ENCODE measurements at regions not wholly inside any gene's neighbourhood (a gene's known extent, or its start where the extent isn't known, plus 50 kb on each side); places are given as distances from the start of the nearest gene placed in this dataset.
"Not testable (repeated sequence)": the region's sequence is repeated elsewhere in the genome, so short reads cannot be mapped to it uniquely, and the experiment has no call there.

GRCh38 chr2:2777876-2778275, 446.8 kb upstream of the MYT1L start:
- no peaks in the 10 kb centered on the region for H3K4me1 ChIP-seq (ENCODE audit: insufficient read depth, insufficient read length)
- H3K9ac ChIP-seq (ENCODE audit: insufficient read length, low read depth) = no peak overlapping the region
- no peaks in the 10 kb centered on the region for H3K36me3 ChIP-seq (ENCODE audit: insufficient read depth, insufficient read length, low read length)
- TF ChIP-seq YY1 (IDR thresholded peaks at IDR 0.05; ENCODE audit: insufficient read depth, insufficient read length) (no peak), ZNF274 (IDR thresholded peaks at IDR 0.05; ENCODE audit: low read depth, low read length) (no peak), SUZ12 (IDR thresholded peaks at IDR 0.05; ENCODE audit: extremely low read depth, insufficient read depth, insufficient read length) (no peak)
- H3K4me3 ChIP-seq (ENCODE audit: insufficient read length, low read depth) = no peak overlapping the region
- no peaks in the 10 kb centered on the region for H3K9me3 ChIP-seq (ENCODE audit: insufficient read depth, low read length)
- peaks cover 14% of the 10 kb centered on the region for H3K27me3 ChIP-seq (ENCODE audit: insufficient read depth, insufficient read length)
- DNase-seq (ENCODE audit: low read depth, low spot score) = no peak

GRCh38 chr2:2777213-2777612, 446.1 kb upstream of the MYT1L start:
- no peak for TF ChIP-seq YY1 (IDR thresholded peaks at IDR 0.05; ENCODE audit: insufficient read depth, insufficient read length)
- no peak for TF ChIP-seq ZNF274 (IDR thresholded peaks at IDR 0.05; ENCODE audit: low read depth, low read length)
- no peak for TF ChIP-seq SUZ12 (IDR thresholded peaks at IDR 0.05; ENCODE audit: extremely low read depth, insufficient read depth, insufficient read length)
- no peaks in the 10 kb centered on the region for H3K36me3 ChIP-seq (ENCODE audit: insufficient read depth, insufficient read length, low read length)
- H3K9me3 ChIP-seq (ENCODE audit: insufficient read depth, low read length) = no peaks in the 10 kb centered on the region
- no peak overlapping the region for H3K4me3 ChIP-seq (ENCODE audit: insufficient read length, low read depth)
- DNase-seq (ENCODE audit: low read depth, low spot score) = no peak
- H3K27me3 ChIP-seq (ENCODE audit: insufficient read depth, insufficient read length) = peaks cover 14% of the 10 kb centered on the region
- no peak overlapping the region for H3K9ac ChIP-seq (ENCODE audit: insufficient read length, low read depth)
- no peaks in the 10 kb centered on the region for H3K4me1 ChIP-seq (ENCODE audit: insufficient read depth, insufficient read length)

GRCh38 chr2:2775018-2775417, 443.9 kb upstream of the MYT1L start:
- Histone ChIP-seq H3K9ac (ENCODE audit: insufficient read length, low read depth) (no peak overlapping the region), H3K27me3 (ENCODE audit: insufficient read depth, insufficient read length) (peaks cover 6% of the 10 kb centered on the region), H3K36me3 (ENCODE audit: insufficient read depth, insufficient read length, low read length) (no peaks in the 10 kb centered on the region), H3K9me3 (ENCODE audit: insufficient read depth, low read length) (no peaks in the 10 kb centered on the region), H3K4me1 (ENCODE audit: insufficient read depth, insufficient read length) (peaks cover 5% of the 10 kb centered on the region), H3K4me3 (ENCODE audit: insufficient read length, low read depth) (no peak overlapping the region)
- TF ChIP-seq YY1 (IDR thresholded peaks at IDR 0.05; ENCODE audit: insufficient read depth, insufficient read length) (no peak), SUZ12 (IDR thresholded peaks at IDR 0.05; ENCODE audit: extremely low read depth, insufficient read depth, insufficient read length) (no peak), ZNF274 (IDR thresholded peaks at IDR 0.05; ENCODE audit: low read depth, low read length) (no peak)
- no peak for DNase-seq (ENCODE audit: low read depth, low spot score)

- H3K4me3 ChIP-seq (ENCODE audit: insufficient read length, low read depth) = no peak overlapping the region
- H3K9me3 ChIP-seq (ENCODE audit: insufficient read depth, low read length) = no peaks in the 10 kb centered on the region
- DNase-seq (ENCODE audit: low read depth, low spot score) = no peak
Measured at GRCh38 chr2:2773692-2774091, 442.6 kb upstream of the MYT1L start.

GRCh38 chr2:2773080-2773479, 442.0 kb upstream of the MYT1L start:
- H3K9ac ChIP-seq (ENCODE audit: insufficient read length, low read depth); H3K4me3 ChIP-seq (ENCODE audit: insufficient read length, low read depth); H3K36me3 ChIP-seq (ENCODE audit: insufficient read depth, insufficient read length, low read length); H3K4me1 ChIP-seq (ENCODE audit: insufficient read depth, insufficient read length); H3K9me3 ChIP-seq (ENCODE audit: insufficient read depth, low read length); H3K27me3 ChIP-seq (ENCODE audit: insufficient read depth, insufficient read length); DNase-seq (ENCODE audit: low read depth, low spot score): not testable (repeated sequence)

More at GRCh38 chr2:2773692-2774091, 442.6 kb upstream of the MYT1L start:
- no peak for TF ChIP-seq ZNF274 (IDR thresholded peaks at IDR 0.05; ENCODE audit: low read depth, low read length)
- no peak for TF ChIP-seq YY1 (IDR thresholded peaks at IDR 0.05; ENCODE audit: insufficient read depth, insufficient read length)
- no peak for TF ChIP-seq SUZ12 (IDR thresholded peaks at IDR 0.05; ENCODE audit: extremely low read depth, insufficient read depth, insufficient read length)
- Histone ChIP-seq H3K4me1 (ENCODE audit: insufficient read depth, insufficient read length) (peaks cover 7% of the 10 kb centered on the region), H3K27me3 (ENCODE audit: insufficient read depth, insufficient read length) (no peaks in the 10 kb centered on the region), H3K36me3 (ENCODE audit: insufficient read depth, insufficient read length, low read length) (no peaks in the 10 kb centered on the region), H3K9ac (ENCODE audit: insufficient read length, low read depth) (no peak overlapping the region)

GRCh38 chr2:2771721-2772411, 440.8 kb upstream of the MYT1L start:
- Histone ChIP-seq H3K9ac (ENCODE audit: insufficient read length, low read depth) (no peak overlapping the region), H3K27me3 (ENCODE audit: insufficient read depth, insufficient read length) (no peaks in the 10 kb centered on the region), H3K4me1 (ENCODE audit: insufficient read depth, insufficient read length) (peaks cover 10% of the 10 kb centered on the region), H3K9me3 (ENCODE audit: insufficient read depth, low read length) (no peaks in the 10 kb centered on the region), H3K4me3 (ENCODE audit: insufficient read length, low read depth) (no peak overlapping the region), H3K36me3 (ENCODE audit: insufficient read depth, insufficient read length, low read length) (no peaks in the 10 kb centered on the region)
- no peak for DNase-seq (ENCODE audit: low read depth, low spot score)
- TF ChIP-seq ZNF274 (IDR thresholded peaks at IDR 0.05; ENCODE audit: low read depth, low read length) (no peak), YY1 (IDR thresholded peaks at IDR 0.05; ENCODE audit: insufficient read depth, insufficient read length) (no peak), SUZ12 (IDR thresholded peaks at IDR 0.05; ENCODE audit: extremely low read depth, insufficient read depth, insufficient read length) (no peak)

GRCh38 chr2:2769481-2770431, 438.7 kb upstream of the MYT1L start:
- Histone ChIP-seq H3K9me3 (ENCODE audit: insufficient read depth, low read length) (no peaks in the 10 kb centered on the region), H3K36me3 (ENCODE audit: insufficient read depth, insufficient read length, low read length) (no peaks in the 10 kb centered on the region), H3K27me3 (ENCODE audit: insufficient read depth, insufficient read length) (no peaks in the 10 kb centered on the region), H3K4me1 (ENCODE audit: insufficient read depth, insufficient read length) (peaks cover 10% of the 10 kb centered on the region), H3K4me3 (ENCODE audit: insufficient read length, low read depth) (no peak overlapping the region), H3K9ac (ENCODE audit: insufficient read length, low read depth) (no peak overlapping the region)
- no peak for DNase-seq (ENCODE audit: low read depth, low spot score)
- no peak for TF ChIP-seq SUZ12 (IDR thresholded peaks at IDR 0.05; ENCODE audit: extremely low read depth, insufficient read depth, insufficient read length)
- TF ChIP-seq ZNF274 (IDR thresholded peaks at IDR 0.05; ENCODE audit: low read depth, low read length) = no peak
- no peak for TF ChIP-seq YY1 (IDR thresholded peaks at IDR 0.05; ENCODE audit: insufficient read depth, insufficient read length)

Data from NT2/D1 (cell line).